ENCODE measurements at regions not wholly inside any gene's neighbourhood (a gene's known extent, or its start where the extent isn't known, plus 50 kb on each side); places are given as distances from the start of the nearest gene placed in this dataset.
"Not testable (repeated sequence)": the region's sequence is repeated elsewhere in the genome, so short reads cannot be mapped to it uniquely, and the experiment has no call there.

DNA sequence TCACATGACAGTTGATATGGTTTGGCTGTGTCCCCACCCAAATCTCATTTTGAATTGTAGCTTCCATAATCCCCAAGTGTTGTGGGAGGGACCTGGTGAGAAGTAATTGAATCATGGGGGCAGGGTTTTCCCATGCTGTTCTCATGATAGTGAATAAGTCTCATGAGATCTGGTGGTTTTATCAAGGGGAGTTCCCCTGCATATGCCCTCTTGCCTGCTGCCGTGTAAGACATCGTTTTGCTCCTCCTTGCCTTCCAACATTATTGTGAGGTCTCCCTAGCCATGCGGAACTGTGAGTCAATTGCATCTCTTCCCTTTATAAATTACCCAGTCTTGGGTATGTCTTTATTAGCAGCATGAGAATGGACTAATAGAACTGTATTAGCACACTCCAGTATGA, 382.4 kb upstream of the PODXL start:
- H3K9ac ChIP-seq (ENCODE audit: low read length in 2 of 2); H3K4me3 ChIP-seq (ENCODE audit: low read length in 2 of 2); H3K36me3 ChIP-seq (ENCODE audit: control insufficient read depth in 2 of 2, insufficient read depth in 2 of 2, low read length in 2 of 2); H3K9me3 ChIP-seq (ENCODE audit: control insufficient read depth in 2 of 2, low read length in 2 of 2); H3K27ac ChIP-seq (ENCODE audit: low read length); H3K4me1 ChIP-seq (ENCODE audit: control insufficient read depth, insufficient read depth, low read length); H3K27me3 ChIP-seq (ENCODE audit: control insufficient read depth in 1 of 2, insufficient read depth in 2 of 2, low read length in 2 of 2): not testable (repeated sequence)

GRCh38 chr7:131937868-131938267, 381.4 kb upstream of the PODXL start:
- no peak overlapping the region for H3K27ac ChIP-seq (ENCODE audit: low read length)
- H3K4me3 ChIP-seq (ENCODE audit: low read length in 2 of 2), result no peak overlapping the region
- peaks cover 0 to 2% of the 10 kb centered on the region in 2 donors for H3K27me3 ChIP-seq (ENCODE audit: control insufficient read depth in 1 of 2, insufficient read depth in 2 of 2, low read length in 2 of 2)
- no peaks in the 10 kb centered on the region for H3K9me3 ChIP-seq (ENCODE audit: control insufficient read depth in 2 of 2, low read length in 2 of 2)
- H3K4me1 ChIP-seq (ENCODE audit: control insufficient read depth, insufficient read depth, low read length), result no peaks in the 10 kb centered on the region
- H3K36me3 ChIP-seq (ENCODE audit: control insufficient read depth in 2 of 2, insufficient read depth in 2 of 2, low read length in 2 of 2), result no peaks in the 10 kb centered on the region
- H3K9ac ChIP-seq (ENCODE audit: low read length in 2 of 2), result no peak overlapping the region

DNA sequence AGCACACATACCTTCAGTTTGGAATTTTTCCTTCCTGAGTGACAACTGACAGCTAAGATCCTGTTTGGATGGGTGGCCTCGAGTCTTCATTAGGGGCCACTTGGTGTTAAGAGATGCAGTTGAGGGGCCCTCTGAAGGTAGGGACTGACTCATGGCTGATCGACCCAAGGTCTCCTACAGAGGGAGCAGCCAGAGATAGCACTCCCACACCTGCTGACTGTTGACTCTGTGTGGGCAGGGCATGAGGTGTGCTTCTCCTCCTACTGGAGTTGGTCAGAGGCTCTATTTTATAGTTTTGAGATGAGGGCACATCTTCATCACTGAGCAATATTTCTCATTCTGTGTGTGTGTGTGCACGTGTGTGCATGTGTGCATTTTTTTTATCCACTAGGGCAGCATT, 378.8 kb upstream of the PODXL start:
- Histone ChIP-seq H3K4me3 (ENCODE audit: low read length in 2 of 2) (no peak overlapping the region), H3K9me3 (ENCODE audit: control insufficient read depth in 2 of 2, low read length in 2 of 2) (peaks cover 0 to 3% of the 10 kb centered on the region in 2 donors), H3K9ac (ENCODE audit: low read length in 2 of 2) (no peak overlapping the region), H3K27me3 (ENCODE audit: control insufficient read depth in 1 of 2, insufficient read depth in 2 of 2, low read length in 2 of 2) (peaks cover 0 to 3% of the 10 kb centered on the region in 2 donors), H3K27ac (ENCODE audit: low read length) (no peak overlapping the region), H3K36me3 (ENCODE audit: control insufficient read depth in 2 of 2, insufficient read depth in 2 of 2, low read length in 2 of 2) (no peaks in the 10 kb centered on the region), H3K4me1 (ENCODE audit: control insufficient read depth, insufficient read depth, low read length) (no peaks in the 10 kb centered on the region)

DNA sequence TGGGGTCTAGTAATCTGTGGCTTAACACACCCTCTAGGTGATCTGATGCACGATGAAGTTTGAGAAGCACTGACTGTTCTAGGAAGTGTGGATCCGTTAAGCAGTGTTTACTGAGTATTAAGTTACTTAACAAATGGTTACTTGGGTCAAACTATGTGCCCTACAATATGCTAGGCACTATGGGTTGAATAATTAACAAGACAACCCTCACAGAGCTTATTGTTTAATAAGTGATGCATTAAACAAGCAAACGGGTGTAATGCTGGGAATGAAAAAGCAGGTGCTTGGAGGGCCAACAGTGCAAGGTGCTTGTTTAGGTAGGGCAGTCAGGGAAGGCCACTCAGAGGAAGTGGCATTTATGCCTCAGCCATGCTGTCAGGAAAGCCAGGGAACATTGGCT, 378.0 kb upstream of the PODXL start:
- Histone ChIP-seq H3K4me3 (ENCODE audit: low read length in 2 of 2) (no peak overlapping the region), H3K27me3 (ENCODE audit: control insufficient read depth in 1 of 2, insufficient read depth in 2 of 2, low read length in 2 of 2) (peaks cover 0 to 3% of the 10 kb centered on the region in 2 donors), H3K27ac (ENCODE audit: low read length) (no peak overlapping the region), H3K9ac (ENCODE audit: low read length in 2 of 2) (no peak overlapping the region), H3K36me3 (ENCODE audit: control insufficient read depth in 2 of 2, insufficient read depth in 2 of 2, low read length in 2 of 2) (no peaks in the 10 kb centered on the region), H3K4me1 (ENCODE audit: control insufficient read depth, insufficient read depth, low read length) (no peaks in the 10 kb centered on the region), H3K9me3 (ENCODE audit: control insufficient read depth in 2 of 2, low read length in 2 of 2) (peaks cover 0 to 3% of the 10 kb centered on the region in 2 donors)

- Histone ChIP-seq H3K27ac (ENCODE audit: low read length) (no peak overlapping the region), H3K36me3 (ENCODE audit: control insufficient read depth in 2 of 2, insufficient read depth in 2 of 2, low read length in 2 of 2) (no peaks in the 10 kb centered on the region), H3K4me1 (ENCODE audit: control insufficient read depth, insufficient read depth, low read length) (no peaks in the 10 kb centered on the region), H3K9ac (ENCODE audit: low read length in 2 of 2) (no peak overlapping the region), H3K9me3 (ENCODE audit: control insufficient read depth in 2 of 2, low read length in 2 of 2) (peaks cover 0 to 3% of the 10 kb centered on the region in 2 donors), H3K4me3 (ENCODE audit: low read length in 2 of 2) (no peak overlapping the region), H3K27me3 (ENCODE audit: control insufficient read depth in 1 of 2, insufficient read depth in 2 of 2, low read length in 2 of 2) (peaks cover 0 to 3% of the 10 kb centered on the region in 2 donors)
These were observed 377.4 kb upstream of the PODXL start for GRCh38 chr7:131933751-131934289.

DNA sequence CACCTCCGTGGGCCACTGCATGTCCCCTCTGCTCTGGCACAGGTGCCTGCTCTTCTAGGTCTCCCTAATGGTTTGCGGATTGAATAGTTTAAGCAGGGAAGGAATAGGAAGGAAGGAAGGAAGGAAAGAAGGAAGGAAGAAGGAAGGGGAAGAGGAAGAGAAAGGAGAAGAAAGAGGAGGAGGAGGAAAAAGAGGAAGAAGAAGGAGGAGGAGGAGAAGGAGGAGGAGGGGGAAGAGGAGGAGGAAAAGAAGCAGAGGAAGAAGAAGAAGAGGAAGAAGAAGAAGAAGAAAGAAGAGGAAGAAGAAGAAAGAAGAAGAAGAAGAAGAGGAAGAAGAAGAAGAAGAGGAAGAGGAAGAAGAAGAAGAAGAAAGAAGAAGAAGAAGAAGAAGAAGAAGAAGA, 376.8 kb upstream of the PODXL start:
- H3K27me3 ChIP-seq (ENCODE audit: control insufficient read depth in 1 of 2, insufficient read depth in 2 of 2, low read length in 2 of 2); H3K9me3 ChIP-seq (ENCODE audit: control insufficient read depth in 2 of 2, low read length in 2 of 2); H3K4me3 ChIP-seq (ENCODE audit: low read length in 2 of 2); H3K4me1 ChIP-seq (ENCODE audit: control insufficient read depth, insufficient read depth, low read length); H3K9ac ChIP-seq (ENCODE audit: low read length in 2 of 2); H3K36me3 ChIP-seq (ENCODE audit: control insufficient read depth in 2 of 2, insufficient read depth in 2 of 2, low read length in 2 of 2); H3K27ac ChIP-seq (ENCODE audit: low read length): not testable (repeated sequence)

- no peaks in the 10 kb centered on the region for H3K4me1 ChIP-seq (ENCODE audit: control insufficient read depth, insufficient read depth, low read length)
These were observed 375.8 kb upstream of the PODXL start for GRCh38 chr7:131932271-131932670.

DNA sequence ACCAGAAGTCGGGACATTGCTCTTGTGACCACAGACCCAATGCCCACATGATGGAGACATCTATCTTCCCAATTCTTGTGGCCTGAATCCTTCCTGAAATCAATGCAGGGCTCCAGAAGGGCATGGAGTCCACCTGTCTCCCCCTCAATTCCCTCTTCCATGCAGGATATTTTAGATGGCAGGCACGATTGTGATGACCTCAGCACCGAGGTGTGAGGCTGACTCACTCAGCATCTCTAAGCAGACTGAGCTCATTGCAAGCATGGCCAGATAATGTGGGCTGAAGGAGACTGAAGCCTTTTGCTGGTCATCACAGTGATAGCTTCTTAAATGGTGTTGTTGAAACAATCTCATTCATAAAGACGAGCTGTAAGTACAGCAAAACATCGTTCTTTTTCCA, 374.9 kb upstream of the PODXL start:
- Histone ChIP-seq H3K9ac (ENCODE audit: low read length in 2 of 2) (no peak overlapping the region), H3K36me3 (ENCODE audit: control insufficient read depth in 2 of 2, insufficient read depth in 2 of 2, low read length in 2 of 2) (no peaks in the 10 kb centered on the region), H3K27me3 (ENCODE audit: control insufficient read depth in 1 of 2, insufficient read depth in 2 of 2, low read length in 2 of 2) (peaks cover 0 to 11% of the 10 kb centered on the region in 2 donors), H3K4me3 (ENCODE audit: low read length in 2 of 2) (no peak overlapping the region), H3K9me3 (ENCODE audit: control insufficient read depth in 2 of 2, low read length in 2 of 2) (peaks cover 0 to 3% of the 10 kb centered on the region in 2 donors), H3K4me1 (ENCODE audit: control insufficient read depth, insufficient read depth, low read length) (no peaks in the 10 kb centered on the region), H3K27ac (ENCODE audit: low read length) (no peak overlapping the region)

More at GRCh38 chr7:131932271-131932670, 375.8 kb upstream of the PODXL start:
- no peaks in the 10 kb centered on the region for H3K36me3 ChIP-seq (ENCODE audit: control insufficient read depth in 2 of 2, insufficient read depth in 2 of 2, low read length in 2 of 2)
- H3K27ac ChIP-seq (ENCODE audit: low read length), result no peak overlapping the region
- no peak overlapping the region for H3K4me3 ChIP-seq (ENCODE audit: low read length in 2 of 2)
- peaks cover 0 to 3% of the 10 kb centered on the region in 2 donors for H3K9me3 ChIP-seq (ENCODE audit: control insufficient read depth in 2 of 2, low read length in 2 of 2)
- H3K9ac ChIP-seq (ENCODE audit: low read length in 2 of 2), result no peak overlapping the region
- H3K27me3 ChIP-seq (ENCODE audit: control insufficient read depth in 1 of 2, insufficient read depth in 2 of 2, low read length in 2 of 2), result peaks cover 0 to 10% of the 10 kb centered on the region in 2 donors

DNA sequence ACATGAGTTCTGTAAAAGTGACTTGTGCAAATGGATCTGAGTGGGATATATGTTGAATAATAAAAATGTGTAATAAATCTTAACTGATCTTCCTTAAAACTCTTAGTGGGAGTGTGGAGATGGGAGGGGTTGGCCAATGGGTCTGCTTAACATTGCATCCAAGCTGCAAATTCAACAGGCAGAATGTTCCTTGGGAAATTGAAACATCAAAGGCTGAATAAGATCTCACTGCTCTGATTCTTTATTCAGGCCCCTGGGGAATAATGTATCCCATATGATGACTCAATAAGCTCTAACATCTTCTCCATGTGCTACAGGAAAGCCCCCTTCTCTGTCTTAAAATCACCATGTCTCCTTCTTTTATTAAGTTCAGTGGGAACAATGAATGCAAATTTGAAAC, 373.2 kb upstream of the PODXL start:
- no peak overlapping the region for H3K27ac ChIP-seq (ENCODE audit: low read length)
- peaks cover 0 to 3% of the 10 kb centered on the region in 2 donors for H3K9me3 ChIP-seq (ENCODE audit: control insufficient read depth in 2 of 2, low read length in 2 of 2)
- no peaks in the 10 kb centered on the region for H3K4me1 ChIP-seq (ENCODE audit: control insufficient read depth, insufficient read depth, low read length)
- peaks cover 0 to 9% of the 10 kb centered on the region in 2 donors for H3K27me3 ChIP-seq (ENCODE audit: control insufficient read depth in 1 of 2, insufficient read depth in 2 of 2, low read length in 2 of 2)
- no peak overlapping the region for H3K4me3 ChIP-seq (ENCODE audit: low read length in 2 of 2)
- H3K36me3 ChIP-seq (ENCODE audit: control insufficient read depth in 2 of 2, insufficient read depth in 2 of 2, low read length in 2 of 2), result no peaks in the 10 kb centered on the region
- no peak overlapping the region for H3K9ac ChIP-seq (ENCODE audit: low read length in 2 of 2)

DNA sequence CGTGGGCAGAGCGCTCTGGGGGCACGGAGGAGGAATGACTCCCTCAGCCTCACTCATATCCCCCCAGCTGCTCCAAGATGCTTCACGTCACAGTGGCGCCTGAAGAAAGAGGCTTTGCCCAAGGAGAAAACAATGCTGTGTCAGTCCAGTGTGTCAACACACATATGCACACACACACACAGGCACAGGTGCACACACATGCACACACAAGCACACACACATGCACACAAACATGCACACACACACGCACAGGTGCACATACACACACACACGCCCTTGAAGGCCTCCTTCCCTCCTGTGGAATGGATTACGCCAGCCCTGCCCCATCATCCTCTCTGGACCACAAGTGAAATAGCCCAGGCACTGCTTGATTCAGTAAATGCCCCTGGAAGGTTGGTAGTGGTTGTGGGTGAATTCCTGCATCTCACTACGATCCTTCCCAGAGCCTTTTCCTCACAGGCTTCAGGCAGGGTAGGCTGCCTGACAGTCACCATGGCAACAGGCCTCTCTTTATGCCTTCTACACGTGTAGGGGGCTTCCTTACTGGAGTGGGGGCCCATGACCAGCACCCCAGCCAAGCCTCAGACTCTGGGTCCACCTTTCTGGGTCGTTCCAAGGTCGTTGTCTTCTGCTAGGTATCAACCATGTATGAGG, 371.5 kb upstream of the PODXL start:
- Histone ChIP-seq H3K36me3 (ENCODE audit: control insufficient read depth in 2 of 2, insufficient read depth in 2 of 2, low read length in 2 of 2) (no peaks in the 10 kb centered on the region), H3K27me3 (ENCODE audit: control insufficient read depth in 1 of 2, insufficient read depth in 2 of 2, low read length in 2 of 2) (peaks cover 0 to 9% of the 10 kb centered on the region in 2 donors), H3K9me3 (ENCODE audit: control insufficient read depth in 2 of 2, low read length in 2 of 2) (peaks cover 0 to 3% of the 10 kb centered on the region in 2 donors), H3K9ac (ENCODE audit: low read length in 2 of 2) (no peak overlapping the region), H3K4me3 (ENCODE audit: low read length in 2 of 2) (no peak overlapping the region), H3K4me1 (ENCODE audit: control insufficient read depth, insufficient read depth, low read length) (no peaks in the 10 kb centered on the region), H3K27ac (ENCODE audit: low read length) (no peak overlapping the region)

DNA sequence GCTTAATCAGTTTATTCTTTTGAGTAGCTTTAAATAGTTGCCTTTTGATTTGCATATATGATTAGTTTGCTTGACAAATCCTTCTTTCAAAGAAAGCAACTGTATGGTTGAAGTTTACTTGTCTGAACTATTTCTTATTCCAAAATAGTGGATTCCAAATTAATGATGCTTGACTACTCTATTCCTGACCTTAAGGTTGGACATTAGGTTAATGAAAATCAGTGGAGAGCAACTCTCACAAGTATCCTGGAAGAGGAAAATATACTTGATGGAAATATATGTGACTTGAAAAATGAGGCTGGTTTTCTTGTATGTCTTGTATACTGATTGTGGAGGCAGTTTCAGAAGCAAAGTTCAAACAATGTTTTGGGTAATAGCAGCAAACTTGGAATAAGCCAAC, 369.2 kb upstream of the PODXL start:
- Histone ChIP-seq H3K9me3 (ENCODE audit: control insufficient read depth in 2 of 2, low read length in 2 of 2) (no peaks in the 10 kb centered on the region), H3K4me1 (ENCODE audit: control insufficient read depth, insufficient read depth, low read length) (no peaks in the 10 kb centered on the region), H3K27me3 (ENCODE audit: control insufficient read depth in 1 of 2, insufficient read depth in 2 of 2, low read length in 2 of 2) (peaks cover 0 to 7% of the 10 kb centered on the region in 2 donors), H3K9ac (ENCODE audit: low read length in 2 of 2) (no peak overlapping the region), H3K4me3 (ENCODE audit: low read length in 2 of 2) (no peak overlapping the region), H3K36me3 (ENCODE audit: control insufficient read depth in 2 of 2, insufficient read depth in 2 of 2, low read length in 2 of 2) (no peaks in the 10 kb centered on the region), H3K27ac (ENCODE audit: low read length) (no peak overlapping the region)
